Brain microvascular endothelial cell (primary cell): ENCODE measurements at regions not wholly inside any gene's neighbourhood (a gene's known extent, or its start where the extent isn't known, plus 50 kb on each side); places are given as distances from the start of the nearest gene placed in this dataset.

Experiments
- DNase-seq: peaks from one replicate; pipeline ENCODE4 v3.0.0-alpha.2; 2020
- H3K27ac ChIP-seq: fragments of 250-450 bp; sonication (Bioruptor Pico); 2 replicates; pipeline ENCODE4 v1.5.1; 2020; ENCODE audit warnings: mild to moderate bottlenecking, moderate library complexity
- H3K27me3 ChIP-seq: fragments of 250-450 bp; sonication (Bioruptor Pico); replicated peaks from 2 replicates; pipeline ENCODE4 v1.5.1; 2020; ENCODE audit warnings: mild to moderate bottlenecking
- H3K36me3 ChIP-seq: fragments of 250-450 bp; sonication (Bioruptor Pico); replicated peaks from 2 replicates; pipeline ENCODE4 v1.5.1; 2020; ENCODE audit warnings: mild to moderate bottlenecking
- H3K4me3 ChIP-seq: 2 replicates; pipeline ENCODE4 v1.5.1; 2011; ENCODE audit warnings: low read depth, mild to moderate bottlenecking, control low read depth, low read length, moderate library complexity
- in situ Hi-C: cut with HindIII; loops from 2 replicates; pipeline ENCODE4 v1.10.0; 2017; ENCODE audit warnings: low sequenced_read_pairs, low pct_ligation_motif_present
- TF ChIP-seq, protein P1 (sequence below): IDR thresholded peaks from 2 replicates; pipeline ENCODE4 v1.5.1; 2011; ENCODE audit warnings: low read depth, mild to moderate bottlenecking, moderate library complexity, low read length, control low read depth, inconsistent platforms; ENCODE audit errors: missing control alignments

DNA sequence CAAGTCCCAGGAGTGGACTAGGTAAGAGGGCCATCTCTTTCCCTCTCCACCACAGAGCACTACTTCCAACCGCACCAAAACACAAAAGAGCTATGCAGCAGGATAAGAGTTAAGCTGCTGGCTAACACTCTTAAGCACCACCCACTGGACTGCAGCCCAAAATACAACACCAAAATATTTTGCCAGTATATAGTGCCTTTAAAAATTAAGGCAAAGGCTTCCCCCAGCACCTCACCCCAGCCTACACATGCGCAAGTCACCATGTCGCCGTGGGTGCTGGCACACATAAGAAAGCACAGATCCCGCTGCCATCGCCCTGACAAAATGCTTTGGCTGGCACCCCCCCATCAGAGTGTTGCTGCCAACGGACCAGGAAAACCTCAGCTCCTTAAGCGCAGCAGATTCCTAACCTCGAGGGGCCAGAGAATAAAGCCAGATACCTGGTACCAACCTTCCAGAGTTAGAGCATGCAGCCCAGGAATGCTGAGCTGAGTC lies 608.3 kb downstream of the PCDH17 start:
- TF ChIP-seq, protein P1, sequence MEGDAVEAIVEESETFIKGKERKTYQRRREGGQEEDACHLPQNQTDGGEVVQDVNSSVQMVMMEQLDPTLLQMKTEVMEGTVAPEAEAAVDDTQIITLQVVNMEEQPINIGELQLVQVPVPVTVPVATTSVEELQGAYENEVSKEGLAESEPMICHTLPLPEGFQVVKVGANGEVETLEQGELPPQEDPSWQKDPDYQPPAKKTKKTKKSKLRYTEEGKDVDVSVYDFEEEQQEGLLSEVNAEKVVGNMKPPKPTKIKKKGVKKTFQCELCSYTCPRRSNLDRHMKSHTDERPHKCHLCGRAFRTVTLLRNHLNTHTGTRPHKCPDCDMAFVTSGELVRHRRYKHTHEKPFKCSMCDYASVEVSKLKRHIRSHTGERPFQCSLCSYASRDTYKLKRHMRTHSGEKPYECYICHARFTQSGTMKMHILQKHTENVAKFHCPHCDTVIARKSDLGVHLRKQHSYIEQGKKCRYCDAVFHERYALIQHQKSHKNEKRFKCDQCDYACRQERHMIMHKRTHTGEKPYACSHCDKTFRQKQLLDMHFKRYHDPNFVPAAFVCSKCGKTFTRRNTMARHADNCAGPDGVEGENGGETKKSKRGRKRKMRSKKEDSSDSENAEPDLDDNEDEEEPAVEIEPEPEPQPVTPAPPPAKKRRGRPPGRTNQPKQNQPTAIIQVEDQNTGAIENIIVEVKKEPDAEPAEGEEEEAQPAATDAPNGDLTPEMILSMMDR = no peak
- in situ Hi-C loops = no loop called here
- no peak for DNase-seq

DNA sequence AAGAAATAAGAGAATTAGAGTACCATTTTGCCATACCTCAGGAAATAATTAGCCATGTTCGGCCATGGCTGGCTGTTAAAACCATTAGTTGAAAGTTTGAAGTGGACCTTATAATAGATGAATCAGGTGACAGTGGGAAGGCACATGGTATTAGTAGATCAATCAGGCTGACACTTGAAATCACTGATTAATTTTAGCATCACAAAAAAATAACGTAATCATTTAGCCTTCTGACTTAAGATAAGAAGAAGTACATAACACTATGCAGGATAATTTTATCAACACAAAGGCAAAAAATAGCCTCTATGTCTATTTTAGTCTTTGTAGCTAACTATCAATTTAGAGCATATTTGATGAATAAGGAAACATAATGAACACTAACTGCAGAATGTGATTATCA lies 615.5 kb downstream of the PCDH17 start:
- no peak for DNase-seq
- in situ Hi-C loops = no loop called here

More for the DNA sequence above, 608.3 kb downstream of the PCDH17 start:
- no peaks in the 10 kb centered on the region for H3K36me3 ChIP-seq
- H3K27ac ChIP-seq = no peak overlapping the region
- no peaks in the 10 kb centered on the region for H3K27me3 ChIP-seq
- H3K4me3 ChIP-seq = no peak overlapping the region

DNA sequence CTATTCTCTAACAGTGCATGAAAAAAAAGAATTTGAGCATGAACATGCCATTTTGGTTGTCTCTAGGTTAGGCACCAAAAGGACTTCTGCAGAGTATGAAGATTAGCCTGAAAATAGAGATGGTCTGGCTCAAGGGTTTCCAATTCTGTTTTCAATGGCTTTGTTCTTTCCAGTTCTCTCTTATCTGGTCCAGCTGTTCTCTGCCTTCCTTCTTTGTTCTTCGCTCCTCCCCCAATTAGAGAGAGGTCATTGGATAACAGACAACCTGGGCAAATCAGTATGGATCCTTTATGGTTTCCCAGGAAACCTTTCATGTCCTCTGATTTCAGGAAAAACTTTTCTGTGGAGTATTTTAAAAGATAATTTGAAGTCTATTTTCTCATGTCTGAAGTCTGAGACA lies 623.4 kb downstream of the PCDH17 start:
- TF ChIP-seq, protein P1 = no peak
- in situ Hi-C loops = no loop called here

More for the DNA sequence above, 615.5 kb downstream of the PCDH17 start:
- no peak overlapping the region for H3K4me3 ChIP-seq
- no peaks in the 10 kb centered on the region for H3K36me3 ChIP-seq
- TF ChIP-seq, protein P1 = no peak
- no peak overlapping the region for H3K27ac ChIP-seq
- no peaks in the 10 kb centered on the region for H3K27me3 ChIP-seq

DNA sequence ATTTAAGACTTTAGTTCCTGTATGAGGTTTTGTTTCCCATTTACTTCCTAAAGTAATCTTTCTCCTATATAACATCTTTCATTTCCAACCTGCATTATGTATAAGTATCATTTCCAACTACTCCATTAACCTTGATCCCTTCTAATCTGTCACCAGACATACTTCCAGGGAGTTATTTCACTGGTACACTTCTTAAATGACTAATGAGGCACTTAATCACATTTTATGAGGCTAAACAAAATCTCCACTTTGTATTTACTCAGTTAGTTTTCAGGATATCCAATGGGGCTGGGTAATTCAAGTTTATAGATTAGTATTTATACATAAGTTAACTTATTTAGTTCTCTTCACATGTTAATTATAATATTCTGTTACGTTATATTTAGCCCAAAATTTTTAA lies 634.7 kb downstream of the PCDH17 start:
- no peaks in the 10 kb centered on the region for H3K27me3 ChIP-seq
- H3K27ac ChIP-seq = no peak overlapping the region
- TF ChIP-seq, protein P1 = no peak
- H3K4me3 ChIP-seq = no peak overlapping the region
- no peak for DNase-seq
- no peaks in the 10 kb centered on the region for H3K36me3 ChIP-seq
- in situ Hi-C loops = no loop called here

More for the DNA sequence above, 623.4 kb downstream of the PCDH17 start:
- Histone ChIP-seq H3K4me3 (no peak overlapping the region), H3K27ac (no peak overlapping the region), H3K36me3 (no peaks in the 10 kb centered on the region), H3K27me3 (no peaks in the 10 kb centered on the region)
- no peak for DNase-seq

DNA sequence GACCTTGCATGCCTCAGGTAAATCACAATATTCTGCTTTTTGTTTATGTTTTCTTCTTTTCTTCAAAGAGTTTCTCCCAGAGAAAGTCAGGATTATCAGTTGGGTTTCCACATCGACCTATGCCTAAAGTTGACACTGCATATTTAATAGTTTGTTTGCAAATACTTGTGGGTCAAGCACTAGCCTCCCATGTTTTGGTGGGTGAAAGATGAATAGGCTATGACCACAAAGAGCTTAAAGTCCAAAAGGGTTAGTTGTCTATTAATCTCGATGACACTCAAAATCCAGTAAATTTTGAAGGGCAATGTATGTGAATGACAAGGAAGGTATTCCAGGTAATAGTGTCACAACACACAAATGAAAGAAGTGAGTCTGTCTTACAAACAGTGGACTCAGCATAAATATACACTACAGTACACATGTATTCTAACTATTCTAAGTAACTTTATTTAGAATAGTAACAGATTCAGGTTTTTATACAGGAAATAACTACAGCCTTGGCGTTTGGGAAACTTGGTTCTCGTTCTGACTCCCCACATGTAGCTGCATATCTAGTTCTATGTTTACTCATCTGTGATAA lies 667.1 kb downstream of the PCDH17 start:
- H3K27me3 ChIP-seq = no peaks in the 10 kb centered on the region
- H3K4me3 ChIP-seq = no peak overlapping the region
- in situ Hi-C loops = no loop called here
- no peak overlapping the region for H3K27ac ChIP-seq
- H3K36me3 ChIP-seq = no peaks in the 10 kb centered on the region
- TF ChIP-seq, protein P1 = no peak
- DNase-seq = no peak

DNA sequence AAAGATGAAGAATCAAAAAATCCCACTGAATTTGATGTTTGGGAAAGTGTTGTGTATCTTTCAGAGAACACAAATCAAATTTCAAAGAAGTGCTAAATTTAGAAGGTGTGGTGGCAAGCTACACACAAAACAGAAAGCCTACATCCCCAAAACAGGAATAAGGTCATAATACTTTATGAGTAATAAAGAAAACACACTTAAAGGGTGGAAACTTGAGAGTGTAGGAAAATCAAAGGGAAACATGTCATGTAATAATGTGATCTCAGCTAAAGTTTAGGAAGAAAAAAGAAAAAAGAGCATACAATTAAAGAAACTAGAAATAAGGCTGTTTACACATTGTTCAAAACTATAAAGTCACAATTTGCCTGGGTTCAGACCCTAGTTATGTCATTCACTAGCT lies 668.7 kb downstream of the PCDH17 start:
- Histone ChIP-seq H3K4me3 (no peak overlapping the region), H3K27me3 (no peaks in the 10 kb centered on the region), H3K27ac (no peak overlapping the region), H3K36me3 (no peaks in the 10 kb centered on the region)
- no peak for DNase-seq
- TF ChIP-seq, protein P1 = no peak
- in situ Hi-C loops = no loop called here
